ENCODE measurements at regions not wholly inside any gene's neighbourhood (a gene's known extent, or its start where the extent isn't known, plus 50 kb on each side); places are given as distances from the start of the nearest gene placed in this dataset.

DNA sequence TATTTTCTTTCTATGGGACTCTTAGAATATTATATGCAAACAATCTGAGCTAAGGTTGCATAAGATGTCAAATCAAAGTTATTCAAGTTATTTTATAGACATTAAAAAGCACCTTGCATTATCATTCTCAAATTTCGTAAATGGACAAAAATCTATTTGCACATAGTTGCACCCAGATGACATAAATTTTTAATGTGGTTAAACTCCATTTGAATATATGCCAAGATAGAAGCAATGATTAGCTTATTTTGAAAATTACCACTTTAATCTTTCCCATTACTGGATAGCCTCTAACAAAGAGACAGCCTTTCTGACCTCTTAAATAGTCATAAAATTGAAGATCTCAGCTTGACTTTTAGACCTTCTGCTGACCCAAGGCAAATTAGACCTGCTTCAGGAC is 386.8 kb downstream of the RAPGEF2 start:
- intact Hi-C loops (cut with DNase I) = no loop called here
- Histone ChIP-seq H3K27ac (replicated peaks in 1 of 4) (no peak overlapping the region), H3K4me3 (no peak overlapping the region), H3K4me1 (peaks cover 0 to 6% (median 2%) of the 10 kb centered on the region in 4 donors), H3K36me3 (no peaks in the 10 kb centered on the region), H3K27me3 (peaks cover 0 to 9% (median 0%) of the 10 kb centered on the region in 4 donors), H3K9me3 (peaks cover 0 to 6% (median 3%) of the 10 kb centered on the region in 4 donors)
- no peak for TF ChIP-seq POLR2AphosphoS5 (IDR thresholded peaks at IDR 0.05)
- TF ChIP-seq, protein P1, sequence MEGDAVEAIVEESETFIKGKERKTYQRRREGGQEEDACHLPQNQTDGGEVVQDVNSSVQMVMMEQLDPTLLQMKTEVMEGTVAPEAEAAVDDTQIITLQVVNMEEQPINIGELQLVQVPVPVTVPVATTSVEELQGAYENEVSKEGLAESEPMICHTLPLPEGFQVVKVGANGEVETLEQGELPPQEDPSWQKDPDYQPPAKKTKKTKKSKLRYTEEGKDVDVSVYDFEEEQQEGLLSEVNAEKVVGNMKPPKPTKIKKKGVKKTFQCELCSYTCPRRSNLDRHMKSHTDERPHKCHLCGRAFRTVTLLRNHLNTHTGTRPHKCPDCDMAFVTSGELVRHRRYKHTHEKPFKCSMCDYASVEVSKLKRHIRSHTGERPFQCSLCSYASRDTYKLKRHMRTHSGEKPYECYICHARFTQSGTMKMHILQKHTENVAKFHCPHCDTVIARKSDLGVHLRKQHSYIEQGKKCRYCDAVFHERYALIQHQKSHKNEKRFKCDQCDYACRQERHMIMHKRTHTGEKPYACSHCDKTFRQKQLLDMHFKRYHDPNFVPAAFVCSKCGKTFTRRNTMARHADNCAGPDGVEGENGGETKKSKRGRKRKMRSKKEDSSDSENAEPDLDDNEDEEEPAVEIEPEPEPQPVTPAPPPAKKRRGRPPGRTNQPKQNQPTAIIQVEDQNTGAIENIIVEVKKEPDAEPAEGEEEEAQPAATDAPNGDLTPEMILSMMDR (IDR thresholded peaks at IDR 0.05) = no peak
- TF ChIP-seq POLR2A (IDR thresholded peaks at IDR 0.05; ENCODE audit: low read depth) = no peak
- TF ChIP-seq EP300 (IDR thresholded peaks at IDR 0.05) = no peak
- WGBS = 83% methylated on average over 1 of the region's 1 CpG
- DNase-seq (ENCODE audit: extremely low spot score) = no peak

DNA sequence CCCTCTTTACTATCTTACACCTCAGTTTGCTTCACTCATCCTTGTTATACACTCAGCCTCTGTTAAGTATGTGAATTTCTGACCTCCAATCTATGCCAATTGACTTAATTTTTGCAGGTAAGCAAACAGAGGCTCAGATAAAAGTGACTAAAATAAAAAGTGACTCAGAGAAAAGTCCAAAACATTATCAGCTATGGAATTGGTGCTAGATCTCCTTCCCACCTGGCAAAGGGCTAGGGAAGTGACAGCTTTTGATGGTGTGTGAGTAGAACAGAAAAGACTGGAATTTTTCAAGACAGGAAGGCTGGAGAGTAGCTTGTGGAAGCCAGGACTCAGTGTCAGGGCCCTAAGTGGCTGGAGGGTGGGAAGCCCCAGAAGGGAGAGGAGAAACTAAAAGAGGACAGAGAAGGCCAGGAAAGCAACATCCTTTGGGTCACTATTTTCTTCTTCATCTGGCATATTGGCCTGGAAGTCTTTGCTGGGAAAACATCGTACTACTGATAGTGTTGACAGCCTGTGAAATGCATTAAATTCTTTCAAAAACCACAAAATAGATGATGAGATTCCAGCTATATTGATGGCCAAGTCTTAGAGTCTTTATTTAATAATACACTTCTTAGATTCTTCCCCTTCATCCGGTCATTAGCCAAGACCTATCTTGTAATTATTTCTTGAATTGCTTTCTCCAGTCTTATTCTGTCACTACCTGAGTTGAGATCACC is 392.8 kb downstream of the RAPGEF2 start:
- no peaks in the 10 kb centered on the region for H3K27me3 ChIP-seq
- no peaks in the 10 kb centered on the region for H3K36me3 ChIP-seq
- peaks cover 0 to 7% (median 3%) of the 10 kb centered on the region in 4 donors for H3K4me1 ChIP-seq
- H3K4me3 ChIP-seq = no peak overlapping the region
- H3K9me3 ChIP-seq = peaks cover 0 to 6% (median 3%) of the 10 kb centered on the region in 4 donors
- WGBS = 82% methylated on average over 2 of the region's 2 CpGs
- DNase-seq (ENCODE audit: extremely low spot score) = no peak
- intact Hi-C loops (cut with DNase I) = no loop called here
- TF ChIP-seq POLR2A (IDR thresholded peaks at IDR 0.05; ENCODE audit: low read depth) = no peak
- no peak for TF ChIP-seq EP300 (IDR thresholded peaks at IDR 0.05)
- TF ChIP-seq POLR2AphosphoS5 (IDR thresholded peaks at IDR 0.05) = no peak
- TF ChIP-seq, protein P1 (IDR thresholded peaks at IDR 0.05) = no peak
- no peak overlapping the region for H3K27ac ChIP-seq (replicated peaks in 1 of 4)

DNA sequence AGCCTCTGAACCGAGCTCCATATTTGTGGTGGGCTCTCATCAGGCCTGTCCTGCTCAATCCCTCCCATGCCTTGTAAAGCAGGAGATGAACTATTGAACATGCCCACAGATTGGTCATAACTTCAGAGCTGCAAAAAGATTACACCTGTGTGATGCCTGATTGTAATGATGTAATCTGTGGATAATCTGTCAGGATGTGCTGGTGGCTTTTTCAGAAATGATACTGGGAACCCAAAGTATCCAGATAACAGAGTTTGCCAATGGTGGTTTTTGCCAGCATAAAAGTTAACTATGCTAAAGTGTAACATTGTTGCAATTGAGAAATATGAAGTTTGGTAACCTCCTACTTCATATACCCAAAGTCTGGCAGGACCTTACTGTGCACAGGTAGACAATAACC is 393.4 kb downstream of the RAPGEF2 start:
- WGBS = 90% methylated on average over 1 of the region's 1 CpG
- Histone ChIP-seq H3K4me1 (peaks cover 0 to 7% (median 3%) of the 10 kb centered on the region in 4 donors), H3K9me3 (peaks cover 0 to 5% (median 2%) of the 10 kb centered on the region in 4 donors), H3K36me3 (no peaks in the 10 kb centered on the region), H3K4me3 (no peak overlapping the region), H3K27me3 (no peaks in the 10 kb centered on the region), H3K27ac (replicated peaks in 1 of 4) (no peak overlapping the region)
- TF ChIP-seq POLR2A (IDR thresholded peaks at IDR 0.05; ENCODE audit: low read depth) (no peak), EP300 (IDR thresholded peaks at IDR 0.05) (no peak), POLR2AphosphoS5 (IDR thresholded peaks at IDR 0.05) (no peak)
- TF ChIP-seq, protein P1 (IDR thresholded peaks at IDR 0.05) = no peak
- intact Hi-C loops (cut with DNase I) = no loop called here
- no peak for DNase-seq (ENCODE audit: extremely low spot score)

DNA sequence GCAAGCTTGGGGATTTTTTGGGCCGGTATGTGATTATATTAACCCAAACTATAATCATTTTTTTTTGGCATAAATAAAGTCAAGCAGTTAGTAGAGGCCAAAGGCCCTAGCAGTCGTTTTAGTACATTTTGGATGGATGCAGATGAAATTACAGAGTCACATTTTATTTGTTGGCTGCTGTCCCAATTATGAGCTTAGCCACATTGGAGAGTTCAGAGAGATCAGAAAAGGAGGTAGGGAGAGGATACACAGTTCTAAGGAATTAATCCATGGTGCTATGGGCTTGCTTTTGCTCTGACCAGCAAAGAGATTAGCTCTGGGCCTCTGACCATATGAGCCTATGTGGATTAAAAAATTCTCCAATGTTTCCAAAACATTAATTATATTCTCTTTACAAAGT is 395.1 kb downstream of the RAPGEF2 start:
- Histone ChIP-seq H3K4me1 (peaks cover 0 to 7% (median 3%) of the 10 kb centered on the region in 4 donors), H3K36me3 (no peaks in the 10 kb centered on the region), H3K27ac (replicated peaks in 1 of 4) (no peak overlapping the region), H3K4me3 (no peak overlapping the region), H3K27me3 (no peaks in the 10 kb centered on the region), H3K9me3 (peaks cover 0 to 3% (median 0%) of the 10 kb centered on the region in 4 donors)
- no peak for DNase-seq (ENCODE audit: extremely low spot score)
- 35% methylated on average over 2 of the region's 2 CpGs for WGBS
- no peak for TF ChIP-seq POLR2AphosphoS5 (IDR thresholded peaks at IDR 0.05)
- TF ChIP-seq POLR2A (IDR thresholded peaks at IDR 0.05; ENCODE audit: low read depth) = no peak
- intact Hi-C loops (cut with DNase I) = no loop called here

DNA sequence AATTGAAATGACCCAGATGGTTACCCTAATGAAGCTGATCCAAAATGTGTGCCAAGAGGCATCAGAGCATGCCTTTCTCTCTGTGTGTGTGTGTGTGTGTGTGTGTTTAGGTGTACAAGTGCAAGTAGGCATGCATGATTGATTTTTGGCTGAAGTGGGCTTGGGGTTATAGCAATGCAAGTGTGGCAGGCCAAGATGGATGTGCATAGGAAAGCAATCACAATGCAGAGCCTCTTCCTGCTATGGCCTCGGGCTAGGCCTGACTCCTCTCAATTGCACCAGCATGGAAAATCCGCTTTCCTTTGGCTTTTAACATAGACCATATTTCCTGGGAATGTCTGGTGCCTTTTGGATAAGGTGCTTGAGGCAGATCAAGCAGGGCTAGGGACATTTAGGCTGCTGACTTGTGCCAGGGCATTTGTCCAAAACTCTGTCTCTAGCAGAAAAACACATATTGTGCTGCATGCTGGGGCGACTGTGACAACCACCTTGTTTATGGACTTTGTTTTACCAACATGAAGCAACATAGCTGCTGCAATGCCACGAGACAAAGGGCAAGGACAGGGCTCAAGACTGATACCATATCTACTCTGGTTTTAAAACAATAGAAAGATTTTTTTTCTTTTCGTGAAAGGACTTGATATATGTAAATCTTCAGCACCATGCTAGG is 395.7 kb downstream of the RAPGEF2 start:
- intact Hi-C loops (cut with DNase I) = no loop called here
- H3K27ac ChIP-seq (replicated peaks in 1 of 4) = no peak overlapping the region
- 60% methylated on average over 5 of the region's 5 CpGs for WGBS
- H3K4me1 ChIP-seq = peaks cover 0 to 7% (median 3%) of the 10 kb centered on the region in 4 donors
- H3K27me3 ChIP-seq = no peaks in the 10 kb centered on the region
- H3K9me3 ChIP-seq = peaks cover 0 to under 1% (median 0%) of the 10 kb centered on the region in 4 donors
- H3K36me3 ChIP-seq = no peaks in the 10 kb centered on the region
- TF ChIP-seq POLR2A (IDR thresholded peaks at IDR 0.05; ENCODE audit: low read depth) = no peak
- TF ChIP-seq, protein P1 (IDR thresholded peaks at IDR 0.05) = no peak
- no peak for TF ChIP-seq POLR2AphosphoS5 (IDR thresholded peaks at IDR 0.05)
- TF ChIP-seq EP300 (IDR thresholded peaks at IDR 0.05) = no peak
- no peak for DNase-seq (ENCODE audit: extremely low spot score)
- H3K4me3 ChIP-seq = no peak overlapping the region

Measured in esophagus muscularis mucosa (tissue), 4 donors.